Activated CD4-positive, alpha-beta memory T cell treated with anti-CD3 and anti-CD28 coated beads, Interleukin-2, amount 10 ng/mL, durations not matched to agents 7 days and 5 days (primary cell): ENCODE measurements at regions not wholly inside any gene's neighbourhood (a gene's known extent, or its start where the extent isn't known, plus 50 kb on each side); places are given as distances from the start of the nearest gene placed in this dataset.
"Not testable (repeated sequence)": the region's sequence is repeated elsewhere in the genome, so short reads cannot be mapped to it uniquely, and the experiment has no call there.

ENCODE experiments used
- CTCF ChIA-PET: fragments of 350-600 bp; sonication (Branson Sonifier 250); formaldehyde crosslinking; loops from one replicate; lab custom pipeline; 2021; ENCODE audit warnings: antibody characterized with exemption, inconsistent platforms; lab: Charles Lee
- POLR2A ChIA-PET: fragments of 350-600 bp; sonication (Branson Sonifier 250); formaldehyde crosslinking; loops from one replicate; lab custom pipeline; 2021; ENCODE audit warnings: antibody characterized with exemption; lab: Charles Lee
- DNase-seq: peaks from one replicate; pipeline ENCODE4 v3.0.0-alpha.2; 2020
- H3K27ac Mint-ChIP-seq: one replicate; pipeline ENCODE4 v1.8.0; 2021; ENCODE audit warnings: mild to moderate bottlenecking, mixed read lengths
- H3K27me3 Mint-ChIP-seq: one replicate; pipeline ENCODE4 v1.8.0; 2021; ENCODE audit warnings: mixed read lengths
- H3K36me3 Mint-ChIP-seq: one replicate; pipeline ENCODE4 v1.8.0; 2021; ENCODE audit warnings: low read depth, mixed read lengths
- H3K4me1 Mint-ChIP-seq: one replicate; pipeline ENCODE4 v1.8.0; 2021; ENCODE audit warnings: mixed read lengths
- H3K4me3 Mint-ChIP-seq: one replicate; pipeline ENCODE4 v1.8.0; 2021; ENCODE audit warnings: mild to moderate bottlenecking, mixed read lengths
- H3K9me3 Mint-ChIP-seq: one replicate; pipeline ENCODE4 v1.8.0; 2021; ENCODE audit warnings: mixed read lengths

DNA sequence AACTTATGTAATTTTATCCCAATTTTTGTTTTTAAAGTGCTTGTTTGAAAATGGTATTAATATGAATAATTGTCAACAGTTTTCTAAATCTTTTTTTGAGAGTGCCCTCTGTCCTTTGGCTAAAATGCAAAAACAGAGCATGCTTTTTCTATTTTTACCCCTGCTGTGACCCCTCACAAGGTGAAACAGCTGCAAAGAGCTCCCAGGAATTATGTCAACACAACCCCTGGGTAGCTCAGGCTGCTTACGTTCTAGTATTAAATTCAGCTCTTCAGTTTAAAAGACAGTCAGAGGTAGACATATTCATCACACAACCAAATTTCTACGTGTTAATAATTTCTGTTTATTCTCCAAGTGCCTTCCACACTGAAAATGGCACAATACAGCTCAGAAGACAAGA, 367.5 kb downstream of the PRDM5 start:
- ChIA-PET POLR2A (no interaction called here), CTCF (no interaction called here)
- Mint-ChIP-seq H3K4me3 (no peak overlapping the region), H3K36me3 (no peaks in the 10 kb centered on the region), H3K27me3 (no peaks in the 10 kb centered on the region), H3K27ac (no peak overlapping the region), H3K9me3 (no peaks in the 10 kb centered on the region), H3K4me1 (no peaks in the 10 kb centered on the region)
- no peak for DNase-seq

DNA sequence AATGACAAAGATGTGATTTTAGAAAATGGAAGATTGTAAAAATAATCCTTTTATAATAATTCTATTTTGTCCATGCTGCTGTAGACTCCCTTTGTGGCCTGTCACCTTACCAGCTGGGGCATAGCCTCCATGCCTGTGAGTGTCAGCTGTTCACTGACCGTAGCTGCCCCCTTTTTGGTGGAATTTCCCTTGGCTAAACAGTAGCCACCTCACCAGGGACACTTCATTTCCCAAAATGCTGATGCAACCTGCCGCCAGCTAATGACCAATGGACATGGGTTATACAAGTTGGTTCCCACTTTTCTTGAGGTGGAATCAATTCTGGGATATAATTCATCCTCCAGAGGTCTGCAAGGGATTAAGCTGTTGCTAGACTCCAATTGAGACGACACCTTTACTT, 368.4 kb downstream of the PRDM5 start:
- H3K4me3 Mint-ChIP-seq, result no peak overlapping the region
- ChIA-PET POLR2A (no interaction called here), CTCF (no interaction called here)
- no peaks in the 10 kb centered on the region for H3K27me3 Mint-ChIP-seq
- H3K27ac Mint-ChIP-seq, result no peak overlapping the region
- no peaks in the 10 kb centered on the region for H3K36me3 Mint-ChIP-seq
- H3K4me1 Mint-ChIP-seq, result no peaks in the 10 kb centered on the region
- no peak for DNase-seq
- no peaks in the 10 kb centered on the region for H3K9me3 Mint-ChIP-seq

DNA sequence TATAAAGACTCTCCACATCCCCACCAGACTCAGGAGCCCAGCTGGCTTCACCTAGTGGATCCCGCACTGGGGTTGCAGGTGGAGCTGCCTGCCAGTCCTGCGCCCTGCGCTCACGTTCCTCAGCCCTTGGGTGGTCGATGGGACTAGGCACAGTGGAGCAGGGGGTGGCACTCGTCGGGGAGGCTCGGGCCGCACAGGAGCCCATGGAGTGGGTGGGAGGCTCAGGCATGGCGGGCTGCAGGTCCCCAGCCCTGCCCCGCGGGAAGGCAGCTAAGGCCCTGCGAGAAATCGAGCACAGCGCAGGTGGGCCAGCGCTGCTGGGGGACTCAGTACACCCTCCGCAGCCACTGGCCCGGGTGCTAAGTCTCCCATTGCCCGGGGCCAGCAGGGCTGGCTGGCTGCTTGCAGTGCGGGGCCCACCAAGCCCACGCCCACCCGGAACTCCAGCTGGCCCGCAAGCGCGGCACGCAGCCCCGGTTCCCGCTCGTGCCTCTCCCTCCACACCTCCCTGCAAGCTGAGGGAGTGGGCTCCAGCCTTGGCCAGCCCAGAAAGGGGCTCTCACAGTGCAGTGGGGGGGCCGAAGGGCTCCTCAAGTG, 371.8 kb downstream of the PRDM5 start:
- CTCF ChIA-PET, result not testable (repeated sequence)

DNA sequence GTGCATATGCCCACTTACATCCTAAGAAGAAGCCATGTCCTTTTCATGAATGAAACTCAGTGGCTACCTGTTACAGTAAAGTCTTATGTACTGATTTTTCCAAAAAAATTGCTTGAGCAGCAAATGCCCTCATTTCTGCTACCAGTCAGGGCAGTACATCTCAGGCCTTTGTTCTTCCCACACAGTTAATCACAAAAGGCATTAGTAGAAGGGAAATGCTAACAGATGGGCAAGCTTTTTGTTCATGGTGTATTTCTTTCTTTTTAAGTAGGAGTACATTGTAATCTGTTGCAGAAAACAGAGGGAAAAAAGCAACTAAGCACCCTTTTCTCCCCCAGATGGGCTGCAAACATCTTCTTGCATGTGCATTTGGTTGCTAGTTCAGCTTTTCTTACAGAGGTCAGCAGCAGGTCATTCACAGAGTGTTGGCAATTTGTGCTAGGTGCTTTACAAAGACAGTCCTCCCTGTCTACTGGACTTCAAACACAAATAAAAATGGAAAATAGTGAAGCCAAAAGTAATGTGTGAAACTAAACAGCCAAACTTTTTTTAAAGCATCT, 373.4 kb downstream of the PRDM5 start:
- H3K27ac Mint-ChIP-seq, result no peak overlapping the region
- POLR2A ChIA-PET, result no interaction called here
- CTCF ChIA-PET, result no interaction called here

More for the DNA sequence above, 371.8 kb downstream of the PRDM5 start:
- H3K9me3 Mint-ChIP-seq, POLR2A ChIA-PET, H3K4me1 Mint-ChIP-seq, H3K27ac Mint-ChIP-seq, H3K4me3 Mint-ChIP-seq, H3K27me3 Mint-ChIP-seq, DNase-seq, H3K36me3 Mint-ChIP-seq: not testable (repeated sequence)

DNA sequence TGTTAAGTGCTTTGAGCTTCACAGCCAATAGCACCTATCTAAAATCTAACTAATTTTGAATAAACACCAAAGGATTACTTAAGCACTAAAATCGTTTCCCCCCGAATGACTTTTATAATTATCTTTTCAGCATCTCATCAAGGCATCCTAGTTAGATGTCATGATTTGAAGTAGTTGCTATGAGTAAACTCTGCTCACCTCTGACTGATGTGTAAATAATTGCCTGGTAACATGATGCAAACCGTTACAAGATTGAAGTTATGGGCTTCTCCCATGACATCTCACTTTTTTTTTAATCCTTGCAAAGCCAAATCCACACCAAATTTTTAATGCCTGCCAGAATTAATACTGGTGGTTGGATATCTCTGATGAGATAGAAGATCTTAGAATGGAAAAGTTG, 377.1 kb downstream of the PRDM5 start:
- no peak for DNase-seq
- Mint-ChIP-seq H3K4me1 (no peaks in the 10 kb centered on the region), H3K27ac (no peak overlapping the region), H3K36me3 (no peaks in the 10 kb centered on the region), H3K9me3 (no peaks in the 10 kb centered on the region), H3K27me3 (no peaks in the 10 kb centered on the region), H3K4me3 (no peak overlapping the region)
- ChIA-PET CTCF (no interaction called here), POLR2A (no interaction called here)

More for the DNA sequence above, 373.4 kb downstream of the PRDM5 start:
- no peaks in the 10 kb centered on the region for H3K36me3 Mint-ChIP-seq
- no peak overlapping the region for H3K4me3 Mint-ChIP-seq
- no peaks in the 10 kb centered on the region for H3K9me3 Mint-ChIP-seq
- H3K4me1 Mint-ChIP-seq, result no peaks in the 10 kb centered on the region
- H3K27me3 Mint-ChIP-seq, result no peaks in the 10 kb centered on the region
- DNase-seq, result no peak

DNA sequence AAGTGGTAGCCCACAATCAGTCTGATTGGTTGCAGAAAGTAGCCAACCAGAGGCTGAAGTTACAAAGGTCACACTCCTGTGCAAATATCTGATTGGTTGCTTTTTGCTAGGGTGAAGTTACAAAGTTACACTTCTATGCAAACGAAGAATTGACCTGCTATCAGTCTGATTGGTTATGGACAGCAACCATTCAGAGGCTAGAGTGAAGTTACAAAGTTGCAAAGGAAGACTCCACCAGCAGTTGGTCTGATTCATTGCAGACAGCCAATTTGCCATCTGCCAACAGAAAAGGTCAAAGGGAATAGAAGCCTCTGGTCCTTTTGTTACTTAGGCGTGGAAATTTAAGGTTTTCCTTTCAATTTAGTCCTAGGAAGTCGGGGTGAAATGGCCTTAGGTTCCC, 377.7 kb downstream of the PRDM5 start:
- Mint-ChIP-seq H3K4me3 (no peak overlapping the region), H3K9me3 (no peaks in the 10 kb centered on the region), H3K27me3 (no peaks in the 10 kb centered on the region), H3K36me3 (no peaks in the 10 kb centered on the region), H3K4me1 (no peaks in the 10 kb centered on the region), H3K27ac (no peak overlapping the region)
- POLR2A ChIA-PET, result no interaction called here
- no peak for DNase-seq
- CTCF ChIA-PET, result no interaction called here

DNA sequence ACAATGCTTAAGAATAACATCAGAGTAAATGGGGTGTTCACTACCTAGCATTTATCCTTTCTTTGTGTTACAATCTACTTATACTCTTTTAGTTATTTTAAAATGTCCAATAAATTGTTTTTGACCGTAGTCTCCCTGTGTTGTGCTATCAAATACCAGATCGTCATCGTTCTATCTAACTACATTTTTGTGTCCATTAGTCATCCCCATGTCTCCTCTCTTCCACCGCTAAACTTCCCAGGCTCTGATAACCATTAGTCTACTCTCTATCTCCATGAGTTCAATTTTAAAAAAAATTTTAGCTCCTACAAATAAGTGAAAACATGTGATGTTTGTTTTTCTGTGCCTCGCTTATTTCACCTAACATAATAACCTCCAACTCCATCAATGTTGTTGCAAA, 381.9 kb downstream of the PRDM5 start:
- H3K9me3 Mint-ChIP-seq, result no peaks in the 10 kb centered on the region
- ChIA-PET POLR2A (no interaction called here), CTCF (no interaction called here)
- no peaks in the 10 kb centered on the region for H3K36me3 Mint-ChIP-seq
- H3K4me3 Mint-ChIP-seq, result no peak overlapping the region
- no peak overlapping the region for H3K27ac Mint-ChIP-seq
- no peaks in the 10 kb centered on the region for H3K4me1 Mint-ChIP-seq
- no peak for DNase-seq
- no peaks in the 10 kb centered on the region for H3K27me3 Mint-ChIP-seq

DNA sequence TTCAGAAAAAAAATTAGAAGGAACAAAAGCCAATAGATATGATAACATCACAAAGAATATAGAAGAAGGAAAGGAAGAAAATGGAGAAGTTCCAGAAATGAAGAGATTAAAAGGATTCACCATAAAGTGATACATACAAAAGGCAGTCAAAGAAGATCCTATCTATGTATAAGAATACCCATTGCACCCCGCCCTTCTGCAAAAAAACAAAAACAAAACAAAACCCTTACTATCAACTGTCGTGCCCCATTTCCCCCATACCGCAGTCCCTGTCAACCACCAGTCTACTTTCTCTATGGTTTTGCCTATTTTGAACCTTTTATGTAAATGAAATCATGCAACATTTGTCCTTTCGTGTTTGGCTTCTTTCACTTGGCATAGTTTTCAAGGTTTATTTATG, 385.6 kb downstream of the PRDM5 start:
- ChIA-PET CTCF (no interaction called here), POLR2A (no interaction called here)
- no peak for DNase-seq
- H3K27ac Mint-ChIP-seq, result no peak overlapping the region
- H3K36me3 Mint-ChIP-seq, result no peaks in the 10 kb centered on the region
- no peak overlapping the region for H3K4me3 Mint-ChIP-seq
- no peaks in the 10 kb centered on the region for H3K4me1 Mint-ChIP-seq
- no peaks in the 10 kb centered on the region for H3K27me3 Mint-ChIP-seq
- H3K9me3 Mint-ChIP-seq, result no peaks in the 10 kb centered on the region

DNA sequence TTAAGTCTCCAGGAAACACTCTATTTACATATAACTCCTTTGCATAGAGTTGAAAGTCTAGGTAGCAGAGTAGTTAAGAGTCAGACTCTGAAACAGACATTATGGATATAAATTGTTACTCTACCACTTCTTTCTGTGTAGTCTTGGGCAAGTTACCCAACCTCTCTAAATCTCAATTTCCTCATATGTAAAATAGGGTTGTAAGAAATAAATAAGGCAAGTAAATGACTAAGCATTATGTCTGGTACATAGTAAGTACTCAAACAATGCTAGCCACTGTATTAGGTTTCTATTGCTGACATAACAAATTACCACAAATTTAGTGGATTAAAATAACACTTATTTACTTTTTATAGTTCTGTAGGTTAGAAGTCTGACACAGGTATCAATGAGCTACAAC, 394.1 kb downstream of the PRDM5 start:
- DNase-seq, result no peak
- H3K36me3 Mint-ChIP-seq, result no peaks in the 10 kb centered on the region
- ChIA-PET POLR2A (no interaction called here), CTCF (no interaction called here)
- H3K27ac Mint-ChIP-seq, result no peak overlapping the region
- H3K4me3 Mint-ChIP-seq, result no peak overlapping the region
- no peaks in the 10 kb centered on the region for H3K9me3 Mint-ChIP-seq
- no peaks in the 10 kb centered on the region for H3K27me3 Mint-ChIP-seq
- no peaks in the 10 kb centered on the region for H3K4me1 Mint-ChIP-seq

DNA sequence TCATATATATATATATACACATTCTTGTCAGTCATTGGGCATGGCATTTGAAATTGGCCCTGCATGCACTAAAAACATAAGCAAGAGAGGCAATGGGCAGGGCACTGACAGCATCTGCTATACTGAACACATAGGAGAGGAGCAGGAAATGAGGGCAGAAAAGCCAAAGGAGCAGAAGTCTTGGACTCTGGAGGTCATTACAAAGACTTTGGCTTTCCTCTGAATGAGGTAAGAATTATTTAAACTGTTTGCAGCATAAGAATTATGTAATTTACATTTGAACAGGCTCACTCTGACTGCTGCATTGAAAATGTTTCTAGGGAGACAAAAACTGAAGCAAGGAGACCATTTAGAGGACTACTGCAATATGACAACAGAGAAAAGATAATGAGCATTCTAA, 396.5 kb downstream of the PRDM5 start:
- H3K27ac Mint-ChIP-seq, result no peak overlapping the region
- no peaks in the 10 kb centered on the region for H3K4me1 Mint-ChIP-seq
- no peak for DNase-seq
- H3K9me3 Mint-ChIP-seq, result no peaks in the 10 kb centered on the region
- ChIA-PET CTCF (no interaction called here), POLR2A (no interaction called here)
- H3K27me3 Mint-ChIP-seq, result no peaks in the 10 kb centered on the region
- no peak overlapping the region for H3K4me3 Mint-ChIP-seq
- H3K36me3 Mint-ChIP-seq, result no peaks in the 10 kb centered on the region

DNA sequence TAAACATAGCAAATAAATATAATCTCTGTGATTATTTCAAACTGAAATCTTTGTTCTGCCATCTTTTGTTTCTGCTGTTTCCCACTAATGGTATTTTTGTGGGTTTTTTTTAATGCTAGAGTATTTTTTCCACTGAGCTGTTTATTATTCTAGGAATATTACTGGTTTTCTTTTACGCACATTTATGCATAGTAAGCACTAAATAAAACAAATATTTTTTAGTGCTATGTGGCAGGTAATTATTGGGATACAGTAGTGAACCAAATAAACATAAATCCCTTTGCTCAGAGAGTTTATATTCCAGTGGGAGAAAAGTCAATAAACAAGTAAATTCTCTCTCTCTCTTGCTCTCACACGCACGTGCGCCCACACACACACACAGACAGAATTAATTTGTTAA, 397.4 kb downstream of the PRDM5 start:
- no peaks in the 10 kb centered on the region for H3K4me1 Mint-ChIP-seq
- H3K36me3 Mint-ChIP-seq, result no peaks in the 10 kb centered on the region
- no peak for DNase-seq
- no peaks in the 10 kb centered on the region for H3K9me3 Mint-ChIP-seq
- ChIA-PET CTCF (no interaction called here), POLR2A (no interaction called here)
- H3K27me3 Mint-ChIP-seq, result no peaks in the 10 kb centered on the region
- no peak overlapping the region for H3K4me3 Mint-ChIP-seq
- H3K27ac Mint-ChIP-seq, result no peak overlapping the region

DNA sequence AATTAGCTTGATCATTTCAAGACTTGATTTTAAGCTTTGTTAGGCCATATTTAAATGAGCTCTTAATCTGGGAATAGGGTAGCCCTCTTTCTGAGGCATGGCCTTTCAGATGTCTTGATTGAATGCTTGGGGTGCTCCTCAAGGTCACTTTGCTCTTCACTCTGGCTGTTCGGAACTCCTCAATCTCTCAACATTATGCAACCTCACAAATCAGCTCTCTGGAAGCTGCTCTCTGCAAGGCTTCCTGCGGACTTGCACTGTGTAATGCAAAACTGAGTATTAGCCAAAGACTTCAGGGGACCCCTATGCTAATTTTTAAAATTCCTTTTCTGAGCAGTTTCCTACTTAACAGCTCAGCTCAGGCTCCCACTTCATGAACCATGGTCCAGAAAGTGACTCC, 398.3 kb downstream of the PRDM5 start:
- Mint-ChIP-seq H3K27me3 (no peaks in the 10 kb centered on the region), H3K9me3 (no peaks in the 10 kb centered on the region), H3K27ac (no peak overlapping the region), H3K4me3 (no peak overlapping the region), H3K4me1 (no peaks in the 10 kb centered on the region), H3K36me3 (no peaks in the 10 kb centered on the region)
- CTCF ChIA-PET, result no interaction called here
- no peak for DNase-seq
- POLR2A ChIA-PET, result no interaction called here

DNA sequence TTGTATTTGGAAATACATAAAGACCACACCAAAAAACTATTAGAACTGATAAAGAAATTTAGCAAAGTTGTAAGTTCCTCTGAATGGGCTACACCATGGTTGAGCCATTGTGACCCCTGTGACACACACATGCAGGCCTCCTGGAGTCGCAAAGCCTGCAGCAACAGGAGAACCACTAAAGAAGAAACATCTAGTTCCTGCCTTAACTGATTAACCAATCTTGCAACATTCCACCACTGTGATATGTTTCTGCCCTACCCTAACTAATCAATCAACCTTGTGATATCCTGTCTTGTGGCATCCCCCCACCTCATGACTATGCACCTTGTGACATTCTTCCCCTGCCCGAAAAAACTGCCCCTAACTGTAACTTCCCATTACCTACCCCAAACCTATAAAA, 401.8 kb downstream of the PRDM5 start:
- Mint-ChIP-seq H3K4me3 (no peak overlapping the region), H3K9me3 (no peaks in the 10 kb centered on the region), H3K36me3 (no peaks in the 10 kb centered on the region), H3K27me3 (no peaks in the 10 kb centered on the region), H3K4me1 (no peaks in the 10 kb centered on the region), H3K27ac (no peak overlapping the region)
- ChIA-PET CTCF (no interaction called here), POLR2A (no interaction called here)
- no peak for DNase-seq

DNA sequence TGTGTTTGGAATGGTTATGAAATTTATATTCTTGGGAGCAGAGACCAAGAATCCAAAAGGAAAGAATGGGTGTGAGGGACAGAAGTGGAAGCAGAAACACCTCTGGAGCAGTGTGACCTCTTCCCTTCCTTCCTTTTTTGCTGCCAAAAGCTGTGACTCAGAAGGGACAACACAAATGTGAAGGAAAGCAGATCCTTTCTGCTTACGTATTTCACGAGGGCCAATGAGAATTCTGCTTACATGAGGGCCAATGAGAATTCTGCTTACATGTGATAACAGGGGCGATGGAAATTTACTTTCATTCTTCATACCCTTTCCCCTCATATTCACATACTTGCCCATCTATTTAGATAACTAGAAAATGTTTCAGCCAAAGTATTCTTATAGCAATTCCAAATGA, 404.6 kb downstream of the PRDM5 start:
- Mint-ChIP-seq H3K4me3 (no peak overlapping the region), H3K4me1 (no peaks in the 10 kb centered on the region), H3K9me3 (no peaks in the 10 kb centered on the region), H3K27me3 (no peaks in the 10 kb centered on the region), H3K36me3 (no peaks in the 10 kb centered on the region), H3K27ac (no peak overlapping the region)
- POLR2A ChIA-PET, result no interaction called here
- CTCF ChIA-PET, result no interaction called here
- DNase-seq, result no peak
